GM12801 (cell line): ENCODE measurements at regions not wholly inside any gene's neighbourhood (a gene's known extent, or its start where the extent isn't known, plus 50 kb on each side); places are given as distances from the start of the nearest gene placed in this dataset.

Experiments
- TF ChIP-seq, protein P1 (sequence below): IDR thresholded peaks from one replicate; pipeline ENCODE4 v1.5.1; 2011; ENCODE audit warnings: control low read depth; ENCODE audit not compliant: insufficient read length; ENCODE audit errors: extremely low read depth

GRCh38 chr15:31550211-31550977 lies 223.8 kb downstream of the KLF13 start:
- TF ChIP-seq, protein P1, sequence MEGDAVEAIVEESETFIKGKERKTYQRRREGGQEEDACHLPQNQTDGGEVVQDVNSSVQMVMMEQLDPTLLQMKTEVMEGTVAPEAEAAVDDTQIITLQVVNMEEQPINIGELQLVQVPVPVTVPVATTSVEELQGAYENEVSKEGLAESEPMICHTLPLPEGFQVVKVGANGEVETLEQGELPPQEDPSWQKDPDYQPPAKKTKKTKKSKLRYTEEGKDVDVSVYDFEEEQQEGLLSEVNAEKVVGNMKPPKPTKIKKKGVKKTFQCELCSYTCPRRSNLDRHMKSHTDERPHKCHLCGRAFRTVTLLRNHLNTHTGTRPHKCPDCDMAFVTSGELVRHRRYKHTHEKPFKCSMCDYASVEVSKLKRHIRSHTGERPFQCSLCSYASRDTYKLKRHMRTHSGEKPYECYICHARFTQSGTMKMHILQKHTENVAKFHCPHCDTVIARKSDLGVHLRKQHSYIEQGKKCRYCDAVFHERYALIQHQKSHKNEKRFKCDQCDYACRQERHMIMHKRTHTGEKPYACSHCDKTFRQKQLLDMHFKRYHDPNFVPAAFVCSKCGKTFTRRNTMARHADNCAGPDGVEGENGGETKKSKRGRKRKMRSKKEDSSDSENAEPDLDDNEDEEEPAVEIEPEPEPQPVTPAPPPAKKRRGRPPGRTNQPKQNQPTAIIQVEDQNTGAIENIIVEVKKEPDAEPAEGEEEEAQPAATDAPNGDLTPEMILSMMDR, result no peak

DNA sequence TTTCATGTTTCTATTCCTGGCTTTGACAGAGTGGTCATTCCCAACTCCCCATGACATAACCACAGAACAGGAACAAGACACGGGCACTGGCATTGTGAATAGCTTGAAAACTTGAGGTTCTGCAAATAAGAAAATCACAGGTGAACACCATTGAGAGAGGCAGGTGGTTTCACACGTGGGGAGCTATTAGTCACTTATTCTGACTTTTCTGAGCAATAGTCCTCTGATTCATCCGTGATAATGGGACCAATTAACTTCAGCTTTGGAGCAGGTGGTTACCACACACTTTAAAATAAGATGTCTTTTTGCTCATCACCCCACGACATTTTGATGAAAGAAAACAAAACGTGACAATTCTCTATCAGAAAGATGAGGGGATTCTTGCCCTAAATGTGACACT lies 224.7 kb downstream of the KLF13 start:
- TF ChIP-seq, protein P1, result no peak

GRCh38 chr15:31552482-31553099 lies 226.0 kb downstream of the KLF13 start:
- TF ChIP-seq, protein P1, result no peak

- TF ChIP-seq, protein P1, result no peak
Measured at GRCh38 chr15:31554261-31554660, 227.6 kb downstream of the KLF13 start.

DNA sequence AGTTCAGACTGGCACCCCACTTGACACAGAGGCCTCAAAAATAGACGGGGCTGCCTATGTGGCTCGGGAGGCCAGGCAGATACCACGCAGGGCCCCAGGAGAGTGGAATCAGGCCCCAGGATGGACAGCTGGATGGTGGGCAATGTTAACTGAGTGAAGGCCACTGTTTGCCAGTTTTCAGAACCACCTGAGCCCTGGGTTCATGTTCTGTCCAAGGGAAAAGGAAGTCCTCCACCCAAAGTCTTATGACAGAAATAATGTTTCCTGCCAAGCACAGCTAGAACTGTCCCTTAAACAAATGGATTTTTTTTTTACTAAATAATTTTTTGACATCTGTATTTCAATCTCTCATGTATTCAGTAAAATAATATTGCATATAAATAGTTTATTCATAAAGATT lies 228.4 kb downstream of the KLF13 start:
- TF ChIP-seq, protein P1, result no peak

GRCh38 chr15:31556494-31557150 lies 230.0 kb downstream of the KLF13 start:
- TF ChIP-seq, protein P1, result no peak

- TF ChIP-seq, protein P1, result no peak
Measured at GRCh38 chr15:31557899-31558298, 231.3 kb downstream of the KLF13 start.
